Ovary (tissue), 3 donors: ENCODE measurements at regions not wholly inside any gene's neighbourhood (a gene's known extent, or its start where the extent isn't known, plus 50 kb on each side); places are given as distances from the start of the nearest gene placed in this dataset.

Source experiments
- EP300 ChIP-seq: sonication (generic); formaldehyde crosslinking; IDR thresholded peaks from one replicate; pipeline ENCODE4 v1.6.1; 2017; ENCODE audit warnings: antibody characterized with exemption
- POLR2A ChIP-seq: fragments of 450-650 bp; IDR thresholded peaks from one replicate; pipeline ENCODE4 v1.6.1; 2017; ENCODE audit warnings: antibody characterized with exemption, mild to moderate bottlenecking, moderate library complexity
- TF ChIP-seq, protein P1 (sequence below), 3 donors: fragments of 450-650 bp in 2 of 3; fragments of 200-600 bp in 1 of 3; IDR thresholded peaks; one replicate each; pipeline versions ENCODE4 v1.5.1 to v1.8.0; 2016 to 2022; ENCODE audit warnings: antibody characterized with exemption in 3 of 3, mild to moderate bottlenecking in 1 of 3
- donor health status: DM: no; HTN: no; CAD: no.

GRCh38 chr1:38123356-38124135 lies 77.0 kb upstream of the POU3F1 start:
- TF ChIP-seq, protein P1, sequence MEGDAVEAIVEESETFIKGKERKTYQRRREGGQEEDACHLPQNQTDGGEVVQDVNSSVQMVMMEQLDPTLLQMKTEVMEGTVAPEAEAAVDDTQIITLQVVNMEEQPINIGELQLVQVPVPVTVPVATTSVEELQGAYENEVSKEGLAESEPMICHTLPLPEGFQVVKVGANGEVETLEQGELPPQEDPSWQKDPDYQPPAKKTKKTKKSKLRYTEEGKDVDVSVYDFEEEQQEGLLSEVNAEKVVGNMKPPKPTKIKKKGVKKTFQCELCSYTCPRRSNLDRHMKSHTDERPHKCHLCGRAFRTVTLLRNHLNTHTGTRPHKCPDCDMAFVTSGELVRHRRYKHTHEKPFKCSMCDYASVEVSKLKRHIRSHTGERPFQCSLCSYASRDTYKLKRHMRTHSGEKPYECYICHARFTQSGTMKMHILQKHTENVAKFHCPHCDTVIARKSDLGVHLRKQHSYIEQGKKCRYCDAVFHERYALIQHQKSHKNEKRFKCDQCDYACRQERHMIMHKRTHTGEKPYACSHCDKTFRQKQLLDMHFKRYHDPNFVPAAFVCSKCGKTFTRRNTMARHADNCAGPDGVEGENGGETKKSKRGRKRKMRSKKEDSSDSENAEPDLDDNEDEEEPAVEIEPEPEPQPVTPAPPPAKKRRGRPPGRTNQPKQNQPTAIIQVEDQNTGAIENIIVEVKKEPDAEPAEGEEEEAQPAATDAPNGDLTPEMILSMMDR (IDR thresholded peaks at IDR 0.05) = no peak
- TF ChIP-seq POLR2A (no peak), EP300 (no peak)
